IMR-90 (cell line): ENCODE measurements at regions not wholly inside any gene's neighbourhood (a gene's known extent, or its start where the extent isn't known, plus 50 kb on each side); places are given as distances from the start of the nearest gene placed in this dataset.

Experiments
- ATAC-seq: fragments of 200-7000 bp; cut with Tn5 transposase; 2 replicates; pipeline ENCODE4 v1.9.1; 2020; ENCODE audit warnings: low read depth, mild to moderate bottlenecking, moderate library complexity
- BruUV-seq: library from RNA; stranded (reverse); fragments of 400-500 nt; replicated peaks from 2 replicates; lab custom pipeline; 2021; lab: Mats Ljungman, UMichigan
- CTCF ChIA-PET: fragments of 300-600 bp; formaldehyde crosslinking; extraction: SDS; loops from one replicate; lab custom pipeline; 2021; ENCODE audit warnings: antibody characterized with exemption; lab: Yijun Ruan, JAX
- POLR2A ChIA-PET: fragments of 300-600 bp; sonication (Branson Sonifier 250); formaldehyde crosslinking; loops from one replicate; lab custom pipeline; 2022; ENCODE audit warnings: antibody characterized with exemption; ENCODE audit not compliant: unreplicated experiment; lab: Charles Lee
- DNase-seq: peaks from one replicate; pipeline ENCODE4 v3.0.0; 2013
- H2AFZ ChIP-seq: replicated peaks from 2 replicates; pipeline ENCODE3; 2013; ENCODE audit warnings: low read length, mild to moderate bottlenecking; ENCODE audit not compliant: poor library complexity
- H2AK5ac ChIP-seq: 2 replicates; pipeline ENCODE4 v1.6.1; 2013; ENCODE audit warnings: low read depth, low read length, inconsistent platforms
- H2AK9ac ChIP-seq: replicated peaks from 2 replicates; pipeline ENCODE3; 2013; ENCODE audit warnings: mild to moderate bottlenecking, low read depth, low read length, moderate library complexity; ENCODE audit not compliant: poor library complexity
- H2BK120ac ChIP-seq: 2 replicates; pipeline ENCODE4 v1.6.1; 2013; ENCODE audit warnings: low read depth, low read length, inconsistent platforms
- H2BK15ac ChIP-seq: 3 replicates; pipeline ENCODE4 v1.6.1; 2013; ENCODE audit warnings: low read depth, low read length, inconsistent platforms
- H2BK20ac ChIP-seq: 2 replicates; pipeline ENCODE4 v1.6.1; 2013; ENCODE audit warnings: low read depth, mild to moderate bottlenecking, inconsistent platforms, low read length, moderate library complexity
- H2BK5ac ChIP-seq: 2 replicates; pipeline ENCODE4 v1.6.1; 2013; ENCODE audit warnings: mild to moderate bottlenecking, low read depth, low read length, inconsistent platforms; ENCODE audit not compliant: poor library complexity, severe bottlenecking
- H3K14ac ChIP-seq: replicated peaks from 2 replicates; pipeline ENCODE4 v1.6.1; 2013; ENCODE audit warnings: low read depth, low read length, inconsistent platforms
- H3K18ac ChIP-seq: 2 replicates; pipeline ENCODE4 v1.6.1; 2013; ENCODE audit warnings: low read depth, low read length, control low read depth
- H3K23ac ChIP-seq: 2 replicates; pipeline ENCODE4 v1.6.1; 2013; ENCODE audit warnings: low read depth, low read length, inconsistent platforms
- H3K27ac ChIP-seq: 2 replicates; pipeline ENCODE4 v1.5.1; 2013; ENCODE audit warnings: mild to moderate bottlenecking, control low read depth, low read length; ENCODE audit not compliant: insufficient read depth
- H3K27me3 ChIP-seq: 2 replicates; pipeline ENCODE4 v1.6.1; 2013; ENCODE audit warnings: low read length; ENCODE audit not compliant: control insufficient read depth, insufficient read depth
- H3K36me3 ChIP-seq: 2 replicates; pipeline ENCODE4 v1.6.1; 2013; ENCODE audit warnings: low read length, mixed read lengths; ENCODE audit not compliant: control insufficient read depth, insufficient read depth
- H3K4ac ChIP-seq: 2 replicates; pipeline ENCODE4 v1.6.1; 2013; ENCODE audit warnings: low read depth, low read length, inconsistent platforms
- H3K4me1 ChIP-seq: 2 replicates; pipeline ENCODE4 v1.6.1; 2013; ENCODE audit warnings: low read length, mixed read lengths; ENCODE audit not compliant: control insufficient read depth, insufficient read depth
- H3K4me2 ChIP-seq: 2 replicates; pipeline ENCODE4 v1.6.1; 2013; ENCODE audit warnings: low read depth, mild to moderate bottlenecking, control low read depth, low read length, moderate library complexity
- H3K4me3 ChIP-seq: 2 replicates; pipeline ENCODE4 v1.5.1; 2013; ENCODE audit warnings: low read depth, mild to moderate bottlenecking, control low read depth, low read length, moderate library complexity; ENCODE audit not compliant: insufficient read depth
- H3K56ac ChIP-seq: 2 replicates; pipeline ENCODE4 v1.6.1; 2013; ENCODE audit warnings: low read length, inconsistent platforms; ENCODE audit not compliant: insufficient read depth; ENCODE audit errors: extremely low read depth
- H3K79me1 ChIP-seq, 2 experiments: 2 replicates each; pipeline ENCODE4 v1.6.1; 2013; ENCODE audit warnings: low read length in 2 of 2, inconsistent platforms in 1 of 2, low read depth in 1 of 2
- H3K9ac ChIP-seq: 2 replicates; pipeline ENCODE4 v1.6.1; 2013; ENCODE audit warnings: low read depth, low read length, control low read depth
- H3K9me1 ChIP-seq: 2 replicates; pipeline ENCODE4 v1.6.1; 2013; ENCODE audit warnings: low read length, inconsistent platforms; ENCODE audit not compliant: insufficient read depth
- H3K9me3 ChIP-seq: 2 replicates; pipeline ENCODE4 v1.6.1; 2013; ENCODE audit warnings: low read length; ENCODE audit not compliant: control insufficient read depth, insufficient read depth
- H4K20me1 ChIP-seq: 2 replicates; pipeline ENCODE4 v1.6.1; 2013; ENCODE audit warnings: low read length, inconsistent platforms; ENCODE audit not compliant: insufficient read depth
- H4K5ac ChIP-seq: 2 replicates; pipeline ENCODE4 v1.6.1; 2013; ENCODE audit warnings: mild to moderate bottlenecking, low read depth, low read length, control low read depth
- H4K8ac ChIP-seq, 2 experiments: 2 replicates each; pipeline ENCODE4 v1.6.1; 2013; ENCODE audit warnings: low read depth in 2 of 2, low read length in 2 of 2, control low read depth in 1 of 2, inconsistent platforms in 1 of 2
- H4K91ac ChIP-seq: 2 replicates; pipeline ENCODE4 v1.6.1; 2013; ENCODE audit warnings: low read depth, low read length, inconsistent platforms; ENCODE audit not compliant: insufficient read depth
- BHLHE40 ChIP-seq: fragments of 150-350 bp; IDR thresholded peaks from 2 replicates; pipeline ENCODE4 v1.6.1; 2016; ENCODE audit warnings: mild to moderate bottlenecking, low read depth, low read length
- CEBPB ChIP-seq: IDR thresholded peaks from 2 replicates; pipeline ENCODE4 v1.6.1; 2012; ENCODE audit warnings: low read depth, low read length, improper control_type of control experiment
- CHD1 ChIP-seq: IDR thresholded peaks from 2 replicates; pipeline ENCODE4 v1.6.1; 2012; ENCODE audit warnings: low read depth, low read length, improper control_type of control experiment
- ELK1 ChIP-seq: fragments of 150-350 bp; IDR thresholded peaks from 2 replicates; pipeline ENCODE4 v1.6.1; 2016; ENCODE audit warnings: low read depth, mild to moderate bottlenecking, low read length, moderate library complexity, borderline replicate concordance
- FOS ChIP-seq: fragments of 150-350 bp; IDR thresholded peaks from 2 replicates; pipeline ENCODE4 v1.6.1; 2016; ENCODE audit warnings: low read depth, low read length
- MAFK ChIP-seq: IDR thresholded peaks from 2 replicates; pipeline ENCODE4 v1.6.1; 2012; ENCODE audit warnings: low read depth, low read length, improper control_type of control experiment
- MAZ ChIP-seq: IDR thresholded peaks from 2 replicates; pipeline ENCODE4 v1.6.1; 2012; ENCODE audit warnings: low read depth, mild to moderate bottlenecking, low read length, improper control_type of control experiment, moderate library complexity, borderline replicate concordance
- MXI1 ChIP-seq: IDR thresholded peaks from 2 replicates; pipeline ENCODE4 v1.6.1; 2012; ENCODE audit warnings: low read depth, mild to moderate bottlenecking, low read length, moderate library complexity, borderline replicate concordance
- NFE2L2 ChIP-seq: fragments of 150-350 bp; IDR thresholded peaks from 2 replicates; pipeline ENCODE4 v1.6.1; 2016; ENCODE audit warnings: low read depth, mild to moderate bottlenecking, low read length
- POLR2A ChIP-seq: IDR thresholded peaks from 2 replicates; pipeline ENCODE4 v1.6.1; 2012; ENCODE audit warnings: mild to moderate bottlenecking, low read depth, low read length
- RAD21 ChIP-seq: IDR thresholded peaks from 2 replicates; pipeline ENCODE4 v1.6.1; 2012; ENCODE audit warnings: low read length, improper control_type of control experiment
- RCOR1 ChIP-seq: IDR thresholded peaks from 2 replicates; pipeline ENCODE4 v1.6.1; 2012; ENCODE audit warnings: mild to moderate bottlenecking, low read length, improper control_type of control experiment; ENCODE audit not compliant: insufficient replicate concordance
- RFX5 ChIP-seq: IDR thresholded peaks from 2 replicates; pipeline ENCODE4 v1.8.0; 2012; ENCODE audit warnings: low read depth, mild to moderate bottlenecking, low read length, moderate library complexity
- SMC3 ChIP-seq: fragments of 150-350 bp; IDR thresholded peaks from 2 replicates; pipeline ENCODE4 v1.6.1; 2016; ENCODE audit warnings: low read depth, mild to moderate bottlenecking, antibody characterized with exemption, low read length, moderate library complexity
- WGBS, 2 experiments: methylation state at CpG; one replicate each; pipeline versions ENCODE4 v1.1.5 to v1.1.7; 2013; ENCODE audit warnings: missing lambda C conversion rate in 2 of 2; ENCODE audit not compliant: insufficient read length in 1 of 2; ENCODE audit errors: extremely low coverage in 2 of 2; 5-methylcytosine and 5-hydroxymethylcytosine counted together
- dilution Hi-C: fragments of 300-500 bp; cut with HindIII; formaldehyde crosslinking; loops from one replicate; pipeline ENCODE4 v1.14.3; 2018; ENCODE audit warnings: low sequenced_read_pairs; ENCODE audit not compliant: unreplicated experiment
- in situ Hi-C: fragments of 300-500 bp; cut with MboI; formaldehyde crosslinking; loops from 3 replicates; pipeline ENCODE4 v1.14.3; 2019; ENCODE audit warnings: low sequenced_read_pairs, inconsistent platforms, mixed read lengths
- intact Hi-C: fragments of 100-400 bp; cut with micrococcal nuclease; formaldehyde crosslinking; loops from 2 replicates; pipeline ENCODE4 v1.10.0; 2022
- TF ChIP-seq, protein P1 (sequence below): fragments of 150-350 bp; IDR thresholded peaks from 2 replicates; pipeline ENCODE4 v1.6.1; 2017; ENCODE audit warnings: mild to moderate bottlenecking, antibody characterized with exemption, low read length, low read depth
- TF ChIP-seq, protein P2 (sequence below): conservative IDR thresholded peaks from 2 replicates; pipeline ENCODE4 v1.5.1; 2012; ENCODE audit warnings: mild to moderate bottlenecking, low read depth, low read length, improper control_type of control experiment

DNA sequence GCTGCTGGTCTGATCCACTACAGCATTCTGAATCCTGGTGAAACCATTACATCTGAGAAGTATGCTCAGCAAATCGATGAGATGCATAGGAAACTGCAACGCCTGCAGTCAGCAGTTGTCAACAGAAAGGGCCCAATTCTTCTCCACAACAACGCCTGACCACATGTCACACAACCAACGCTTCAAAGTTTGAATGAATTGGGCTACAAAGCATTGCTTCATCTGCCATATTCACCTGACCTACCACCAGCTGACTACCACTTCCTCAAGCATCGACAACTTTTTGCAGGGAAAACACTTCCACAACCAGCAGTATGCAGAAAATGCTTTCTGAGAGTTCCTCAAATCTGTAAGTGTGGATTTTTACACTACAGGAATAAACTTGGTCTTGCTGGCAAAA, 54.7 kb upstream of the C2CD4B start:
- H2BK15ac ChIP-seq: no peak overlapping the region
- no peak overlapping the region for H4K8ac ChIP-seq
- no peaks in the 10 kb centered on the region for H3K36me3 ChIP-seq
- H3K18ac ChIP-seq: no peak overlapping the region
- in situ Hi-C loops: no loop called here
- POLR2A ChIA-PET: no interaction called here
- no peak overlapping the region for H4K91ac ChIP-seq
- dilution Hi-C loops: no loop called here
- DNase-seq (no peak), ATAC-seq (no peak)
- H3K9me3 ChIP-seq: peaks cover 5% of the 10 kb centered on the region
- no peak overlapping the region for H2BK5ac ChIP-seq
- H3K14ac ChIP-seq: no peak overlapping the region
- H2AFZ ChIP-seq: no peak overlapping the region
- no peak overlapping the region for H3K4ac ChIP-seq
- H4K5ac ChIP-seq: no peak overlapping the region
- intact Hi-C loops: no loop called here
- no peak overlapping the region for H3K4me2 ChIP-seq
- no peaks in the 10 kb centered on the region for H3K79me1 ChIP-seq
- no TSS peak for BruUV-seq
- CTCF ChIA-PET: no interaction called here
- peaks cover 12% of the 10 kb centered on the region for H3K27me3 ChIP-seq
- H2AK5ac ChIP-seq: no peak overlapping the region
- H2BK20ac ChIP-seq: no peak overlapping the region
- no peak overlapping the region for H2BK120ac ChIP-seq
- 59% methylated on average over 4 of the region's 5 CpGs; no CpG with 5 or more reads in 1 of the 2 experiments for WGBS, 2 experiments
- no peak overlapping the region for H3K9ac ChIP-seq
- no peak overlapping the region for H2AK9ac ChIP-seq
- no peaks in the 10 kb centered on the region for H3K4me1 ChIP-seq
- no peak overlapping the region for H3K4me3 ChIP-seq
- no peak overlapping the region for H3K27ac ChIP-seq
- no peak overlapping the region for H3K23ac ChIP-seq
- H4K20me1 ChIP-seq: no peaks in the 10 kb centered on the region
- TF ChIP-seq RAD21: no peak
- no peak for TF ChIP-seq RFX5
- no peak for TF ChIP-seq MAFK
- no peak for TF ChIP-seq SMC3
- TF ChIP-seq NFE2L2: no peak
- no peak for TF ChIP-seq MAZ
- TF ChIP-seq CEBPB: no peak
- TF ChIP-seq BHLHE40: no peak
- TF ChIP-seq FOS: no peak
- no peak for TF ChIP-seq POLR2A
- TF ChIP-seq, protein P1, sequence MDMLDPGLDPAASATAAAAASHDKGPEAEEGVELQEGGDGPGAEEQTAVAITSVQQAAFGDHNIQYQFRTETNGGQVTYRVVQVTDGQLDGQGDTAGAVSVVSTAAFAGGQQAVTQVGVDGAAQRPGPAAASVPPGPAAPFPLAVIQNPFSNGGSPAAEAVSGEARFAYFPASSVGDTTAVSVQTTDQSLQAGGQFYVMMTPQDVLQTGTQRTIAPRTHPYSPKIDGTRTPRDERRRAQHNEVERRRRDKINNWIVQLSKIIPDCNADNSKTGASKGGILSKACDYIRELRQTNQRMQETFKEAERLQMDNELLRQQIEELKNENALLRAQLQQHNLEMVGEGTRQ: no peak
- TF ChIP-seq CHD1: no peak
- TF ChIP-seq, protein P2, sequence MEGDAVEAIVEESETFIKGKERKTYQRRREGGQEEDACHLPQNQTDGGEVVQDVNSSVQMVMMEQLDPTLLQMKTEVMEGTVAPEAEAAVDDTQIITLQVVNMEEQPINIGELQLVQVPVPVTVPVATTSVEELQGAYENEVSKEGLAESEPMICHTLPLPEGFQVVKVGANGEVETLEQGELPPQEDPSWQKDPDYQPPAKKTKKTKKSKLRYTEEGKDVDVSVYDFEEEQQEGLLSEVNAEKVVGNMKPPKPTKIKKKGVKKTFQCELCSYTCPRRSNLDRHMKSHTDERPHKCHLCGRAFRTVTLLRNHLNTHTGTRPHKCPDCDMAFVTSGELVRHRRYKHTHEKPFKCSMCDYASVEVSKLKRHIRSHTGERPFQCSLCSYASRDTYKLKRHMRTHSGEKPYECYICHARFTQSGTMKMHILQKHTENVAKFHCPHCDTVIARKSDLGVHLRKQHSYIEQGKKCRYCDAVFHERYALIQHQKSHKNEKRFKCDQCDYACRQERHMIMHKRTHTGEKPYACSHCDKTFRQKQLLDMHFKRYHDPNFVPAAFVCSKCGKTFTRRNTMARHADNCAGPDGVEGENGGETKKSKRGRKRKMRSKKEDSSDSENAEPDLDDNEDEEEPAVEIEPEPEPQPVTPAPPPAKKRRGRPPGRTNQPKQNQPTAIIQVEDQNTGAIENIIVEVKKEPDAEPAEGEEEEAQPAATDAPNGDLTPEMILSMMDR: no peak
- no peak for TF ChIP-seq MXI1
- no peak for TF ChIP-seq ELK1
- TF ChIP-seq RCOR1: no peak
- no peak overlapping the region for H3K56ac ChIP-seq
- H3K9me1 ChIP-seq: no peaks in the 10 kb centered on the region
